NCI-H1105 treated with DMSO at 0.1 percent for 48 hours (cell line): ENCODE measurements at regions not wholly inside any gene's neighbourhood (a gene's known extent, or its start where the extent isn't known, plus 50 kb on each side); places are given as distances from the start of the nearest gene placed in this dataset.

ENCODE experiments used
- DNase-seq: peaks from one replicate; lab custom pipeline; 2025; lab: John Stamatoyannopoulos, UW

DNA sequence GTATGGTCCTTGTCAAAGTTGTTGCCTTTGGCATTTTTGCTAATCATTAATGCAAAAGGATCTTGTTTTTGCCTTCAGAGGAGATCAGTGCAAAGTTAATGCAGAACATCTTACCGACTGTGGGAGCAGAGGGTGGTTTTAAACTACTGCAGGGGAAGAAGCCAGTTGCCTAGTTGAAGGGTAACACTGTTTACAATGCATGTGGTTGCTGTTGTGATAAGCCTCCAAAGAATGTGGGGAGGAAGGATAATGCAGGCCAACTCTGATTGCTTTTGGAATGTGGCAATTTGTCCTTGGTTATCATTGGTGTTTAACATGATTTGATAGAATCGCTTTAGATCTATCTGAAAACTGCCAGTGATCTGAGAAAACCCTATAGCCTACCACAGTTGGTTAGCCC is 204.3 kb upstream of the TLL1 start:
- no peak for DNase-seq

DNA sequence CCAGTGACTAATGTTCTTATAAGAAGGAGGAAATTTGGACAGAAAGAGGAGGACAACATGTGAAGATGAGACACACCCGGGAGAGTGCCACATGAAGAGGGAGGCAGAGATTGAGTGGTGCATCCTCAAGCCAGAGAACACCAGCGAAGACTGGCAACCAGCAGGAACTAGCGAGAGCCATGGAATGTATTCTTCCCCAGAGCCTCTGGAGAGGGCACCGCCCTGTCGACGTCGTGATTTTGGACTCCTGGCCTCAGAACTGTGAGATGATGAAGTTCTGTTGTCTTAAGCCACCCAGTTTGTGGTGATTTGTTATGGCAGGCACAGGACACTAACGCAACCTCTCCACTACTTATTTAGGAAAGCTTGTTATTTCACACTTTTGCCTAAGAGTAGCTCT is 196.0 kb upstream of the TLL1 start:
- DNase-seq: no peak

DNA sequence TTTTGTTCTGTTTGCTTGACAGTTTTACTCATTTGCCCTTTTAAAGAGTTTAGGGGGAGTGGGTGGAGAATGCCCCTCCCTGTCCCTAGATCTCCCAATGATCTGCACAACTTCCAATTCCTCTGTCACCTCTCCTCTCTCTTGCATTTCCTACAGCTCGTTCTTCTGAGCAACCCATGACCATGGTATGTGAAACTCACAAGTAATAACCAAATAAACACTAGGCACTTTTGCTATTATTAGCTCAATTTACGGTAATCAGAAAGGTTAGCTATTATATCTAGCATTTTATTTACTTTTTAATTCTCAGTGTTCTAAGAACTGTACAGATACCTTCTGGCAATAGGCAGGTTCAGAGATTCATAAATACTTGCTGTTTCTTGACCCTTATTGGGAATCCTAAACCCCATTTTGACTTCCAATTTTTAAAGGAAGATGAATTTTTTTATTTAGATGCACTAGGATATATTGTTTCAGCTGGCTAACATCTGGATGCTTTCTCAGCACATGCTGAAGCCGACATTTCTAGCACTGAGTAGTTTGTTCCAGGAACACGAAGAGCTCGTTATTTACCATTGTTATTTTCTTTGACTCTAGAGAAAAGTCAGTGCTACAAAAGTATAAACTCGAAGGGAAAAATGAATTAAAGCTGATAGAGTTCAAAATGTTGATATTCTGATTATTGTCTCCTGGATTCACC is 194.7 kb upstream of the TLL1 start:
- DNase-seq: no peak

DNA sequence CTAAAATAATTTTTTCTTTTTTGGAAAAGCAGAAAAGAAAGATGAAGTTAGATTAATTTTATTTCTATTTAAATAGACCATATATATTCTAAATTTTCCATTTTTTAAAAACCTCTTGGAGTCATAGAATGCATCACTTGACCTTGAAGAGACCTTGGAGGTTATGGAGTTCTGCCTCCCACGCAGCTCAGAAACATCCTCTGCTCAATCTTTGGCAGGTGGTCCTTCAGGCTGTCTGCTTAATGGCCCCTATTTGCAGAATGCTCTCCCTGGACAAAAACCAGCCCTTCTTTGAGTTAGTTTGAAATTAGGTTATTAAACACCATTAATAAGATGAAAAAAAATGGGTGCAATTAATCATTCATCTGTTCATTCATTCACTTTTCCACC is 194.1 kb upstream of the TLL1 start:
- DNase-seq: no peak

DNA sequence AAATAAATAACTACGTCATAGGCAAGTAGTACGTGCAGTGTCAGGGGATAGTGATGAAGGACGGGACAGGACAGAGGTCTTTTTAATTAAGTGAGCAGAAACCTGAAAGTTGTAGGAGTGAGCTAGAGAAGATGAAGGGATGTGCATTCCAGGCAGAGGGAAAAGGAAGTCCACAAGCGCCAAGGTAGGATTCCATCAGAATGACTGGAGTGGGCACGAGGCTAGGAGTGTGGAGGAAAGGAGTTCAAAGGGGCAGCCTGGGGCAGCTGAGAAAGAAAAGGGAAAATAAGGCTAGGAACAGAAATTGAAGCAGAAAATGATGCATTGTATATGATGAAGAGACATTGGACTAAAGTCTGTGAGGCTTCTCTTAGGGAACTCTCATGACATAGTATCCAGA is 192.2 kb upstream of the TLL1 start:
- DNase-seq: no peak

DNA sequence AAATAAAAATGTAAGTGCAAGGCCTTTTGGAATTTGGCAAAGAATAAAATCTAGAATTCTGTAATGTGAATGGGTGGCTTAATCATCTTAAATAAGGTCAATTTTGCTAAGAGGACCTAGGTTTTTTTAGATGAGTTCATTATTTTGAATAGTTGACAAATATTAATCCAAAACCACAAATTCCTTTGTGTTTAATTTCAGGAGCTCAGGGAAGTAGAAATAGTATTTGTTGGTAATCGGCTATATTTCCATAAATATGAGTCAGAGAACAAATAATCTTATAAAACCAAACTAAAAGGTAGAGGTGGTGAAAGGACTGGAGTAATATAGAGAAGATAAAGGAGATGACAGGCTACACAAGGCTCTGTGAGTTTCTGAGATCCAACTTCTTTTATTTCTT is 190.4 kb upstream of the TLL1 start:
- no peak for DNase-seq

DNA sequence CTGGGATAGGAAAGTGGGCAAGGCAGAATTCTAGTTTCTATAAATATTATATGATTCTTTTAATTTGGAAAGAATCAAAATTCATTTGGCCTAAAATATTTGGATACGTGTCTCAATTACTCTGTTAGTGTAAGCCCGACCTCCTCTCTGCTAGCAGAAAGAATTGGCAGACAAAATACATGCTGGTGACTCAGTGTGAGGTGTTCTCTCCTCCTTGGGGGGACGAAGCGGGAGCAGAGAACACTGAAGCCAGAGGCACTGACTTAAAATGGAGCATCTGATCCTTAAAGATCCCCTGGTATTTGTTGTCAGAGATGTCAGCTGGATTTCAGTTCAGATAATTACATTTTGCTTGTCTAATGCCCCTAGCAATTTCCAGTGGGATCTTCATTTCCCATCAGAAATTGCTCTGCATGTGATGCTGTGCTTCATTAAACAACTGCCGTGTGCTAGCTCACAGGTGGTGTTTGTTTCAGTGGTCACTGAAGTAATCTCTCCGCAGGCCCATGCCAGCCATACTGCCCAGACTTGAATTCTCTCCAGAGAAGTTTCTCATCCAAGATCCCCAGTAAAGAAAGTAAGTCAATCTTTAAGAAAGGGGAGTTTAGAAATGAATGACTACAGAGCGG is 188.7 kb upstream of the TLL1 start:
- DNase-seq: no peak

DNA sequence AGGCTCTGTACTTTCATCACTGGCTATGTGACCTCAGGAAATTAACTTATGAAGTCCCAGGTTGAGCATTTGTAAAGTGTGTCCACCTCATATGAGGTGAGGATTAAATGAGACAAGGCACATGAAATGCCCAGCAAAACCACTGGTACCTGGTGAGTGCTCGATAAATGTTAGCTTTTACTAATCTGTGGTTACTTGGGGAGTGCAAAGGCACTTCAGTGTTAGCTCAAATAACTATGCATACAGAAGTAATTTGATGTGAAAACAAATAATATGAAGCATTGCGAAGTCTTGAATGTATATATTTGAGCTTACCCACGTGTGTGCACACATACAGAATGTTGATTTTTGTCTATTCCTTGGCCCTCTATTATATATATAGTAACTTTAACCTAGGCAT is 186.3 kb upstream of the TLL1 start:
- DNase-seq: no peak

DNA sequence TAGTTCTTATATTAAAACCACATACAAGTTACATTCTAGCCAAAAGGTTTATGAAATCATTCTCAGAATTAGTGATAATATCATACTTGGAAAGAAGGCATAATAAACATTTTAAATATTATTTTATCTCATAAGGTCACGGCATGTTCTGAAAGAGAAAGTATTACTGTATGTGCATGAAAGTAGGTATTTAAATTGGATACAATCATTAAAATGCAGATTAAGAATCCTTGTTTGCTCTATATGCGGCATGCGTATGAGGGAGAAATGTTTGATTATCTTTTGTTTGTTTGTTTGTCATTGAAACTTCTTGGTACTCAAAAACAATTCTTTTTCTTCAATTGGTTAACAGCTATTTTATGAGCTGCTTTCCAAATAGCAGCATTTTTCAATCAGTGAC is 183.9 kb upstream of the TLL1 start:
- DNase-seq: no peak

DNA sequence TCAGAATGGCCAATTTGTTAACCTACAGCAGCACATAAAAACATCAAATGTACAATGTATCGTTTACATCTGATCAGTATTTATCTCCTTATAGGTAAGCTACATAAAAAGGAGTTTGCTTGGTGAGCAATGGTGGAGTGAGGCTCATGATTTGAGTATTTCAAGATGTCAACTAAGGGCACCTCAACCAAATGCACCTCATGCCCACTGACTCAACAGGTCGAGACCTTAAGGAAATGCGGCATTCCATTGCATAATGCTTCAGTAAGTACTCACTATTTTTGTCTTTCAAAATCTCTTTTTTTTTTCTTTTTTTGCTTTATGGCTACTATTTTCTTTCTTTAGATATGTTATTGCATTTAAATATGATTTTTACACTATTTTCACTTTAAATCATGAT is 181.0 kb upstream of the TLL1 start:
- DNase-seq: no peak

DNA sequence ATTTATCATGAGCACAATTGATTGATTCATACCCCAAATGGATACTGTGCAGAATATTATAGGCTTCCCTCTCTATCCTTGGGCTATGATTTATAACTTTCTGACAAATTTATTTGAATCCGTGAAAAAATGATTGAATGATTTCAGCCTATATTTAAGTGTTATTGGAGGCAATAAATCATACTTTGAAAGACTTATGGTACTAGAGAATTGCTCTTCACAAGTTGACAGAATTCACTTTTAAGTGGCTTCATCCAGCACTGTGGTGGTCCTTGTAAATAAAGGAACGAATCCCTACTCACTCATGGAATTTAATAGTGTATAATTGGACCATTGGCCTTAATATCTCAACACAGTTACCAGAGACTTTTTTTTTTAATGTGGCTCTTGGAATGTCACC is 174.8 kb upstream of the TLL1 start:
- no peak for DNase-seq

DNA sequence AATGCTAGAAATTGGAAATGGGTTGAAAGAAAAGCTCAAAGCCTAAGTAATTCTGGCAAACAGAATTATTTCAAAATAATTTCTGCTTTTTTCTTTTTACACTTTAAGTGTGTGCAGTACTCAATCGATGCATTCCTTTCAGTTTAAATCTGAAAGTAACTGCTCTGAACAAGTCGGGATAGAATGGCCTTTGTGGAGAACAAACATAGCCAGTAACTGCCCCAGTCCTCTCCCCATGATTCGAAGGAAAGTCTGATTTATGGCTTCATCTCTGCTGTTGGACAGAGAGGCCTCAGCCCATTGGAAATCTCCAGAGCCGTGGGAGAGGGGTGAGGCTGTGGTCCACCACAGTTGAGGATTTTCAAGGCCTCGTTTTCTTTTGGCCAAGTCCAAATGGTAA is 174.0 kb upstream of the TLL1 start:
- DNase-seq: no peak

DNA sequence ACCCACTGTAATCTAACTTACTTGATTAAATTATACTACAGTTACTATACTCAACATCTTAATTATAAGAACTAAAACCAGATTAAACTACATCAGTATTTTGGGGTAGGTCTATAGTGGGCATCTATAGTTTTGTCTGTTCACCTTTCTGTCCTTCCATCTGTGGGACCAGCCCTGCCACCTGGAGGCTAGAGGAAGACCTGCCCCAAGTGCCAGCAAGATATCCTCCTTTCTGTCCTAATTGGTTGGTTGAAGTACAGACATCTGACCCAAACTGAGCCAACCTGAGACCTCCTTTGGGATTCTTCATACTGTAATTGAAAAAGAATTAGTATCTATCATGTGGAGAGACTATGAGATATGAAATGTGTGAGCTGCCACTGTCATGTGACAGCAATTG is 172.2 kb upstream of the TLL1 start:
- DNase-seq: no peak

DNA sequence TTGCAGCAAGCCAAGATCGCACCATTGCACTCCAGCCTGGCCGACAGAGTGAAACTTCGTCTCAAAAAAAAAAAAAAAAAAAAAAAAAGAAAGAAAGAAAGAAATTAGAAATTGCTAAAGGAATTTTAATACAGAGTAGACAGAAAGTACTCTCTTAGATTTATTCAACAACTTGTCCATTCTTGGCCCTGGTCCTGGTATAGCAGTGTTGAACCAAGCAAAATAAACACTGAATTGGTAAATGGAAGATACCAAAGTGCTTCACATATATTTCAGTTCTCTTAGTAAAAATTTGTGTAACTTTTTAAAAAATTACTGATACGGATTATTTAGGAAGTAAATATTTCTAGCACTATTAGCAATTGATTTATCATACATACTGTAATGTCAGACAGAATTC is 165.9 kb upstream of the TLL1 start:
- DNase-seq: no peak

DNA sequence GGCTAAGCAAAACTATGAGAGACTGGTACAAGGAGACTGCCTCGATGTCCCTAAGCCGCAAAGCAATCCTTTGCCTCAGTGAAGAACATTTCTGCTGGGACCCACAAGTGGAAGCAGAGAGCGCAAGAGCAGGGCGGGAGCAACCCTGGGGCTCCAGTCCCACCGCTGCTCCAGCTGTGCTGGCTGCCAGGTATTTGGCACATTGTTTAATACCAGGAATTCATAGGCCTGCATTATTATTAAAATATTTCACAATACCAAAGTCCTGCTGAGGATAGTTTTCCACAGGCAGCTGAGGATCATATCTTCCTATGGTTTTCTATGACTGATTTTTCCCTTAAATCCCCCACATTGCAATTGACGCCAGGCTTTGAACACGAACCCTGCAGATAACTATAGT is 163.5 kb upstream of the TLL1 start:
- DNase-seq: no peak

DNA sequence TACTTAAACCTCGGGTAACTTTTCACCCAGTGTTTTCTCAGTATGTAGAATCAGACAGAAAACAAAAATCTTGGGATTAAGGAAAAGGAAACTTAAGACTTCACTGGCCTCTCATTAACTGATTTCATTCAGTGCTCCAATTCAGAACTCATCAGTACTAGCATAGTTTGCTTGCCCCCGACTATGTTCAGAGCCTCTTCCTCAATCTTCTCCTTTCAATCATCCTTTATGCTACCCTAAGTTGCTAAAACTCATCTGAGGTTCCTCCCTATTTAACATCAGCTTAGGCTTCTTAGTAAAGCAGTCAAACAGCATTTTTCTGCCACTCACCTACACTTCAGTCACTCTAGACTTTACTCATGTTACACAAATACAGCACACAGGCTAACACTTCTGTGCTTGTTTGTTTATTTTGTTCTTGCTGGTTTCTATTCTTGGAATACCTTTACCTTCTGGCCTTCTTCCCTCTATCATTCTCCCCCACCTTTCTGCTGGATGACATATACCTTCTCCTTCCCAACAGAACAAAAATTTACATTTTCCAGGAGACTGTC is 163.0 kb upstream of the TLL1 start:
- peak; percentile 4 for DNase-seq

DNA sequence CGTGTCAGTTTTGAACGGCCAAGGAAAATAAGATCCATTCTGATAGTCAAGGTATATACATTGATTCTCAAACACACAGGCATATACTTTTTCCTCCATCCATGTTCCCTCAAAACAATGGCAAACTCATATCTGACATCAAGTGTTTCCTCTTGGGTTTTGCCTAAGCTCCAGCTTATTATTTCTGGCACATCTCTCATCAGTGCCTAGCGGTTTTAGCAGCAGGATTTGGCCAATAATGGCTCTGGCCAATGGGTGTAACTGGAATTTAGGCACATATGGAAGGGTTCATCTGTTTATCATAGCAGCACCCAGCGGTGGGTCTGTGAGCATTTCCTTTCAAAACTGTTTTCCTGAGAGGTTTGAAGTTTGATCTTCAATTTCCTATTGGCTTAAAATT is 161.6 kb upstream of the TLL1 start:
- DNase-seq: no peak

DNA sequence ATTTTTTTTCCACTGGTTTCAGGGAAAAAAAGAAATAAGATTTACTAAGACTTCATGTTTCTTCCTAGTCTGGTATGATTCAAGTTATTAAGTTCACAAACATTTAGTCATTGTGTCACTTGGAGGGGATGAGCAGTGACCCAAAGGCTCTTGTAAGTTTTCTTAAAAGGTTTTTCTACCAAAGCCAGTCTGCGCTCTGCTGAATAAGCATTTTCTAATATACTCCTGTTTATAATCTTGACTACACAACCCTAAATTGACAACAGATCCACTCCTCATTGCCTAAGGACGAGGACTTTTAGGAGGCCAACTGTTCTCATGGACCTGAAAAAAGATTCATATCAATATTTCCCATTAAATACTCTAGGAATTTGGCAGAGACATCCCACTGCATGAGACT is 161.1 kb upstream of the TLL1 start:
- no peak for DNase-seq

DNA sequence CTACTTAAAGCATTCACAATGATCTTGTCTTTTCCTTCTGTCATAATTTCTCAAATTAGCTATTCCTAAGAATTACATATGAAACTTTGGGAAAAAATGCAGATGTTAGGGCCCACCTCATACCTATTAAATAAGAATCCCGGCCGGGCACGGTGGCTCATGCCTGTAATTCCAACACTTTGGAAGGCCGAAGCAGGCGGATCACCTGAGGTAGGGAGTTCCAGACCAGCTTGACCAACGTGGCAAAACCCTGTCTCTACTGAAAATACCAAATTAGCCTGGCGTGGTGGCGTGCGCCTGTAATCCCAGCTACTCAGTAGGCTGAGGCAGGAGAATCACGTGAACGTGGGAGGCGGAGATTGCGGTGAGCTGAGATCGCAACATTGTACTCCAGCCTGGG is 158.4 kb upstream of the TLL1 start:
- no peak for DNase-seq

DNA sequence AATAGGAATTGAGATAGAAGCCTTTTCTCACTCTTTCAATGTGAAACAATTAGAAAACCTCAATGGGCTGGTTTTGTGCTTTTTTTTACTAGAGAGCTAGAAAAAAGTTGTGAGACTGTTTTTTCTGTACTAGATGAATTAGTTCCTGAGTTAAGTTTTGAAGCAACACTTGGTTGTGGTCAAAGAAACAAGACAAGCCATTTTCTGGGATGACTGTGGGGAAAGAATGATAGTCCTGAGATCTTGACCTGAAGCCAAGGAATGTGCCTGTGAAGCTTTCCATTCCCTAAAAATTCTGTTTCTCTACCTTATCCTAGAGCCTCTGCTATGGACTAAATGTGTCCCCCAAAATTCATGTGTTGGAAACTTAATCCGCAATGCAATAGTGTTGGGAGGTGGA is 157.8 kb upstream of the TLL1 start:
- DNase-seq: no peak

DNA sequence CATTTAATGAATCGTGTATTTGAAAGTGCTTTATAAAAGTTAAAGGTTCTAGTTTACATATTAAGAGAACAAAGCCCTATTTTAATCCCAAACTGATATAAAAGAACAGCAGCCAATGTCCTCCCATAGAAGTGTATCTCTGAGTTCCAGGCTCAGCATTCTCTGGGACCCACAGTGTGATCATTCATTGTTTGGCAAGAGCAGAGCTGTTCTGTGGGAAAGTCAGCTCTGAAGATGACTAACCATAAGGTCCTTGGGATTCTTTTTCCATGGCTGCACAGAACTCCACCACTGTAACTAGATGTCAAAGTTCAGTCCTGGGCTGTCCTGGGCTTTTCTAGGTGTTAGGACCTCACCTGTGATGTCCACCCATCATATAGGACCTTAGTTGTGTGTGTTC is 157.0 kb upstream of the TLL1 start:
- DNase-seq: no peak

DNA sequence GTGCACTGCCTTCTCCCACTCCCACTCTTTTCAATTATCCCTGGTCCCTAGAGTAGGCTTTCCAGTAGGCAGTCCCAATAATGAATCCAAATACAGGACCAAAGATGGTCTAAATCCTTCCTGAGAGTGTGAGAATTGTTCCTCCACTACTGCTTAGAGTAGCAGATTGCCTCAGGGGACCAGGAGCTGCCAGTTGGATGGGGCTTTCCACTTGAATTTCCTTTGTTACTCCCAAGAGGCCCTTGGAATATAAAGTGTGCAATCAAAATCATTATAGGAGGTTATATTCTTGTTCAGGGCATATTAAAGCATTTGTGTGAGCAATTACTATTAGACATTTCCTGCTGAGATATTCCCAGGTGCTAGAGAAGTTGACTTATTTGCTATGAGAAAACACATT is 156.6 kb upstream of the TLL1 start:
- peak; percentile 77 for DNase-seq

DNA sequence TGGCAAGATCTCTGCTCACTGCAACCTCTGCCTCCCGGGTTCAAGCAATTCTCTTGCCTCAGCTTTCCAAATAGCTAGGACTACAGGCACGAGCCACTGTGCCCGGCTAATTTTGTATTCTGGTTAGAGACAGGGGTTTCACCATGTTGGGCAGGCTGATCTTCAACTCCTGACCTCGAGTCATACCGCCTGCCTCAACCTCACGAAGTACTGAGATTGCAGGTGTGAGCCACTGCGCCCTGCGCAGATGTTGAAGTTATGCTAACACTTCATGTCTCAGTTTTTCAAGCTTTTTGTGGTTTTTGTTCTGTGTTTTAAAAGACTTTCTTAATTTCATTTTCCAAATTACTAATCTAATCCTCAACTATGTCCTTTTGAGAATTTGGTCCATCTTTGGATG is 154.4 kb upstream of the TLL1 start:
- no peak for DNase-seq
